ENCODE measurements at regions not wholly inside any gene's neighbourhood (a gene's known extent, or its start where the extent isn't known, plus 50 kb on each side); places are given as distances from the start of the nearest gene placed in this dataset.

GRCh38 chr9:12874395-12874794 is 99.6 kb downstream of the LURAP1L start:
- no peaks in the 10 kb centered on the region for H3K9me3 Mint-ChIP-seq

DNA sequence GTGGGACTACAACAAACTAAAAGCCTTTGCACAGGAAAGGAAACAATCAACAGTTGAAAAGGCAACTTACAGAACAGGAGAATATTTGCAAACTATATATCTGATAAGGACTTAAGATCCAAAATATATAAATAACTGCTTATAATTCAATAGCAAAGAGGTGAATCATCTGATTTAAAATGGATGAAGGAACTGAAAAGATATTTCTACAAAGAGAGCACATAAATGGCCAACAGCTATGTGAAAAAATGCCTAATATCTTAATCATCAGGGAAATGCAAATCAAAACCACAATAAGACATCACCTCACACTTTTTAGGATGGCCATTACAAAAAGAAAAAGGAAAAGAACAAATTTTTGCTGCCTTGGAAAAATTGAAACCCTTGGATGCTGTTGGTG is 100.4 kb downstream of the LURAP1L start:
- H3K4me1 Mint-ChIP-seq = no peaks in the 10 kb centered on the region
- no peaks in the 10 kb centered on the region for H3K36me3 Mint-ChIP-seq
- no peaks in the 10 kb centered on the region for H3K27me3 Mint-ChIP-seq

More at GRCh38 chr9:12874395-12874794, 99.6 kb downstream of the LURAP1L start:
- POLR2A ChIA-PET = no interaction called here
- ATAC-seq (ENCODE audit: low read depth) (no peak), DNase-seq (no peak)
- Mint-ChIP-seq H3K27ac (no peak overlapping the region), H3K4me3 (no peak overlapping the region), H3K4me1 (no peaks in the 10 kb centered on the region), H3K36me3 (no peaks in the 10 kb centered on the region), H3K27me3 (no peaks in the 10 kb centered on the region)

DNA sequence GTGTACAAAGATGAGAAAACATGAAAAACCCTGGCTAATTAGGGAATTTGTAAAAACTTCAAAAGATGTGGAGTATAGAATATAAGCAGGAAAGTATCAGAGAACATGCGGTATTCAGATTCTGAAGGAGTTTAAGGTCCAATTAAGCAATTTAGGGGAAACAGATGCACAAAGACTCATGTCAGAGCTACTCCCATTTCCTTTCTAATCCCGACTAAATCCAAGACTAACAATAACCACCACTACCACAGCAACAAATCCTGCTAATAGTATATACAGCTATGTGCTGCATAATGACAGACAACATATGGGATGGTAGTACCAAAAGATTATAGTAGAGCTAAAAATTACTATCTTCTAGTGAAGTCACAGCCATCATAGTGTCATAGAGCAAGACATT is 102.1 kb downstream of the LURAP1L start:
- H3K27ac Mint-ChIP-seq = no peak overlapping the region
- H3K4me1 Mint-ChIP-seq = no peaks in the 10 kb centered on the region
- ATAC-seq (ENCODE audit: low read depth) (no peak), DNase-seq (no peak)
- POLR2A ChIA-PET = no interaction called here
- H3K36me3 Mint-ChIP-seq = no peaks in the 10 kb centered on the region
- H3K9me3 Mint-ChIP-seq = no peaks in the 10 kb centered on the region
- H3K27me3 Mint-ChIP-seq = no peaks in the 10 kb centered on the region
- no peak overlapping the region for H3K4me3 Mint-ChIP-seq

More for the DNA sequence above, 100.4 kb downstream of the LURAP1L start:
- no peak for DNase-seq
- H3K27ac Mint-ChIP-seq = no peak overlapping the region
- H3K4me3 Mint-ChIP-seq = no peak overlapping the region
- POLR2A ChIA-PET = no interaction called here
- no peaks in the 10 kb centered on the region for H3K9me3 Mint-ChIP-seq
- no peak for ATAC-seq (ENCODE audit: low read depth)

DNA sequence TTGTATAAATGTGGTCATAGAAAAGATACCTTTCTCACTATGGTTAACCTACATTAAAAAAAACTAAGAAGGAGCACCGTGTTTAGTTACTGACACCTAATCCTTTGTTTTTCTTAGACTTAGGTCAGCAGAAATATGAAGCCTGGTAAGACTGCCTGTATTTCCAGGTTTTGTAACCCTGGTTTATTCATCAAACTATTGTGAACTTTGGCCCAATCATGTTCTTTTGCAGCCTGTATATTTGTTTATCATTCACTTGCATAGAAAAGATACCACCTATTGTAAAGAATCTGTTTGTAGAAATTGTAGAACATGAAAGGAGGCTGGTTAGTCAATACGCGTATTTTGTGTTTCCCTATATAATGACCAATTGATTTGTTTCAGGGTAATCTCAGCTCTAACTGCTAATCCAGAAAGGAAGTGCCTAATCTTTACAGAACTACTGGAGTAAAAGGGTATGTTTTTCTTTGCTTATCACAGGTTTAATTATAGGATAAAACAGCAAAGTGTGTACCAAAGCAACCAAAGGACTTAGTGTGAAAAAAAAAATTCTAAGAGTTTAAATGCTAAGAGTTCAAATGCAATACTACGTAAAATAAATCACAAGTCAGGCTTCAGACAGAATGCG is 103.6 kb downstream of the LURAP1L start:
- Mint-ChIP-seq H3K27me3 (no peaks in the 10 kb centered on the region), H3K4me1 (no peaks in the 10 kb centered on the region), H3K27ac (no peak overlapping the region), H3K4me3 (no peak overlapping the region), H3K36me3 (no peaks in the 10 kb centered on the region), H3K9me3 (no peaks in the 10 kb centered on the region)
- ATAC-seq (ENCODE audit: low read depth) = no peak
- DNase-seq = no peak
- POLR2A ChIA-PET = no interaction called here

DNA sequence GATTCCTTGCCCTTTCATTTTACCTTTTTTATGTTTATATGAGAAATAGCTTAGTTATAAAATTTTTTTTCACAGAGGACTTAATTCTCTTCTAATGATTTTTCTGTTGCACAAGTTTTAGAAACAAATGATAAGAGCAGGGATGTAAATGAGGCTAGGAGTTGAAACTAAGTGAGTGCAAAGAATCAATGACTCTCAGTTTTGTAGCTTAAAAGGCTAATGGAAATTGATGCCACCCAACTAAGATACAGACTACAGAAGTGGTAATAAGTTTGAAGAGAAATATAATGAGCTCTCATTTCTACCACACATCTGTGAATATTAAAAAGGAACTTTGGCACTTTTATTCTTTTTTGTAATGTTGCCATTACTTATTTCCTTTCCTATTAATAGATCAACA is 105.1 kb downstream of the LURAP1L start:
- POLR2A ChIA-PET = no interaction called here
- ATAC-seq (ENCODE audit: low read depth) = no peak
- DNase-seq = no peak
- no peaks in the 10 kb centered on the region for H3K27me3 Mint-ChIP-seq
- H3K27ac Mint-ChIP-seq = no peak overlapping the region
- H3K36me3 Mint-ChIP-seq = no peaks in the 10 kb centered on the region
- no peaks in the 10 kb centered on the region for H3K9me3 Mint-ChIP-seq
- no peaks in the 10 kb centered on the region for H3K4me1 Mint-ChIP-seq
- no peak overlapping the region for H3K4me3 Mint-ChIP-seq

DNA sequence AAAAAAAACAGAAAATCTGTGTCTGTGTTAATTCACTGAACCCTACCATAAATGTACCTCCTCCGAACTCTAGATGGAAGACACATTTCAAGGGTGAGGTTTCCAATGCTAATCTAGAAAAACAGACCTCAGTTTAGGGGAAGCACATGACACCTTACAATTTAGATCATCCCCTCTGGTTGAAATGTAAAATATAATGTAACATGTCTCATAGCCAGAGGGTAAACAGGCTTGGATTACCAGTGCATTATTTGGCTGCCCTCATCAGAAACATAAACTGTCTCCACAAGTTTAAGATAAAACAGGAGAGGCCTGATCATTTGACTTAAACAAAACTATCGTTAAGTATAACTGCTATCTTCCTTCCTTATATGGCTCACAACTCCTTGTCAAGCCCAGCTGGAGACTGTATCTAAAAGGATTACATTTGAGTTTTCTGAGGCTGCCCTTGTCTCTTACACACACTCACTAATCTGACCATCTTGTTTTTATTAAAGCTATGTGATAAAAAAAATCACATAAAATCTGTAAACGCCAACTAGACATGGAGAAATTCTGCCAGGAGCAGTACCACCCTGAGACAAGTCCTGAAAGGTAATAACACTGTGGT is 105.7 kb downstream of the LURAP1L start:
- no peak overlapping the region for H3K4me3 Mint-ChIP-seq
- DNase-seq (no peak), ATAC-seq (ENCODE audit: low read depth) (no peak)
- H3K27me3 Mint-ChIP-seq = no peaks in the 10 kb centered on the region
- POLR2A ChIA-PET = no interaction called here
- H3K4me1 Mint-ChIP-seq = no peaks in the 10 kb centered on the region
- no peaks in the 10 kb centered on the region for H3K9me3 Mint-ChIP-seq
- no peaks in the 10 kb centered on the region for H3K36me3 Mint-ChIP-seq
- H3K27ac Mint-ChIP-seq = no peak overlapping the region

- DNase-seq (no peak), ATAC-seq (ENCODE audit: low read depth) (no peak)
- Mint-ChIP-seq H3K4me1 (no peaks in the 10 kb centered on the region), H3K4me3 (no peak overlapping the region), H3K9me3 (peaks cover 3% of the 10 kb centered on the region), H3K27ac (no peak overlapping the region), H3K27me3 (no peaks in the 10 kb centered on the region), H3K36me3 (no peaks in the 10 kb centered on the region)
- POLR2A ChIA-PET = no interaction called here
Measured at GRCh38 chr9:12882430-12882829, 107.6 kb downstream of the LURAP1L start.

DNA sequence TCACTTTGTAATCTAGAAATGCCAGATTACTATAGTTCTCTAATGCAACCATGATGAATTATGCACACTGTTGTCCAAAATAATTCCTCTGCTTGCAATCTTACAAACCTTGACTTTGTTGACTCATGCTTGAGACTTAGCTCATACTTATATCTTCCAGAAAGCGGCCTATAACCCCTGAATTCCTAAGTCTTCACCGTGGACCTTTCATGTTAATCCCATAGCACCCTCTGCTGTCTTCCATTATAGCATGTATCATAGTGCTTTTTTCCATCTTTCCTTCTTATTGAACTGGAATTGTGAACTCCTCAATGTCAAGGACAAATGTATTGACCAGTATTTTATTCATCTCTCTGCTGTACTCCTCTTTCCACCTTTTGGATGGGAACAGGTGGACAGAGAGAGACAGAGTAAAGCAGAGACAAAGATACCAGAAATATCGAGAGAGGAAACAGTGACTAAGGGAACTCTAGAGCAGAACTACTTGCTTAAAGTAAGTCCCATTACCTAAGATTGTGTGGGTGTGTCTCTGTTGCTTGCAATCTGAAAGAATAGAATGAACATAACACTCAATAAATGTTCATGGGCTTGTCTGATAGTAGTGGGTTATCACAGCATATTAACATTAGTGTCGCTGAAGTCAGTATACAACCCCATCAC is 110.0 kb downstream of the LURAP1L start:
- H3K27me3 Mint-ChIP-seq = no peaks in the 10 kb centered on the region
- H3K4me1 Mint-ChIP-seq = no peaks in the 10 kb centered on the region
- no peak for ATAC-seq (ENCODE audit: low read depth)
- peaks cover 3% of the 10 kb centered on the region for H3K9me3 Mint-ChIP-seq
- H3K36me3 Mint-ChIP-seq = no peaks in the 10 kb centered on the region
- DNase-seq = no peak
- POLR2A ChIA-PET = no interaction called here
- no peak overlapping the region for H3K27ac Mint-ChIP-seq
- H3K4me3 Mint-ChIP-seq = no peak overlapping the region

- DNase-seq (no peak), ATAC-seq (ENCODE audit: low read depth) (no peak)
- Mint-ChIP-seq H3K27me3 (no peaks in the 10 kb centered on the region), H3K4me1 (no peaks in the 10 kb centered on the region), H3K9me3 (peaks cover 3% of the 10 kb centered on the region), H3K36me3 (no peaks in the 10 kb centered on the region), H3K4me3 (no peak overlapping the region), H3K27ac (no peak overlapping the region)
- POLR2A ChIA-PET = no interaction called here
Measured at GRCh38 chr9:12889402-12890106, 114.7 kb downstream of the LURAP1L start.

- H3K4me3 Mint-ChIP-seq = no peak overlapping the region
- DNase-seq = no peak
- H3K27me3 Mint-ChIP-seq = no peaks in the 10 kb centered on the region
- POLR2A ChIA-PET = no interaction called here
- no peaks in the 10 kb centered on the region for H3K9me3 Mint-ChIP-seq
- H3K4me1 Mint-ChIP-seq = no peaks in the 10 kb centered on the region
- no peak for ATAC-seq (ENCODE audit: low read depth)
- no peaks in the 10 kb centered on the region for H3K36me3 Mint-ChIP-seq
- H3K27ac Mint-ChIP-seq = no peak overlapping the region
Measured at GRCh38 chr9:12891588-12891987, 116.8 kb downstream of the LURAP1L start.

GRCh38 chr9:12903316-12903715 is 128.5 kb downstream of the LURAP1L start:
- no peak overlapping the region for H3K27ac Mint-ChIP-seq

DNA sequence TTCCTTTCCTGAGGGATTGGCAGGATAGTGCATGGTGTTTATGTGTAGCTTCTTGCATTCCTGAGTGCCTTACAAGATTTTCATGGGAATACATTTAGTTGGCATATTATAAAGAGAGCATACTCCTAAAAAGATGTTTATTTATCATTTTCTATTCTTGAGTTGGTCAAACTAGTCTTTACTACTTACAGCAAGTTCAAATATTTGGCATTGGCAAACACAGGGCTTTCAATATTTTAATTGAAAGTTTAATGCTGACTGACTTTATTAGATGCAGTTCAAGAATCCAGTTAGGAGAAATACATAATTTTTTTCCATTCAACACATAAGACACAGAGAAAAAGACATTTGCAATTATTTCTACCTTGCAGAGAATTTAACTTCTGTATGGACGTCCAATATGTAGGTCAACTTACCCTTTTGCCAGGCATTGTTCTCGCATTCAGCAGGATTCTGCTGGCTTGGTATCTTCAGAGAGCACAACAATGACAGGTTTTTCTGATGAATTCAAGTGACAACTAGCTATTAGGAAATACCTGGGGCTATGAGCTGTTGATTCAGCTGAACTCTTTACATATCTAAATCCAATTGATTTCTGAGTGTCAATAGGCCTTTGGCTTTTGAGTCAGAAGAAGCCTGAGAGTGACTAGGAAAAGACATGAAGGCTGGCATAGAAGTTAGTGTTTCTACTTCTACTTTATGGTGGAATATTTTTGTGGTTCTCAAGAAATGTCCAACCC is 129.6 kb downstream of the LURAP1L start:
- Mint-ChIP-seq H3K27ac (no peak overlapping the region), H3K9me3 (peaks cover 2% of the 10 kb centered on the region), H3K36me3 (no peaks in the 10 kb centered on the region), H3K4me1 (no peaks in the 10 kb centered on the region), H3K27me3 (no peaks in the 10 kb centered on the region), H3K4me3 (no peak overlapping the region)
- no peak for DNase-seq
- ATAC-seq (ENCODE audit: low read depth) = no peak
- POLR2A ChIA-PET = no interaction called here

More at GRCh38 chr9:12903316-12903715, 128.5 kb downstream of the LURAP1L start:
- DNase-seq (no peak), ATAC-seq (ENCODE audit: low read depth) (no peak)
- Mint-ChIP-seq H3K4me1 (no peaks in the 10 kb centered on the region), H3K4me3 (no peak overlapping the region), H3K9me3 (peaks cover 5% of the 10 kb centered on the region), H3K27me3 (no peaks in the 10 kb centered on the region), H3K36me3 (no peaks in the 10 kb centered on the region)
- POLR2A ChIA-PET = no interaction called here

GRCh38 chr9:12906646-12907045 is 131.8 kb downstream of the LURAP1L start:
- H3K36me3 Mint-ChIP-seq = no peaks in the 10 kb centered on the region
- no peak overlapping the region for H3K27ac Mint-ChIP-seq
- POLR2A ChIA-PET = no interaction called here

More at GRCh38 chr9:12906646-12907045, 131.8 kb downstream of the LURAP1L start:
- no peaks in the 10 kb centered on the region for H3K27me3 Mint-ChIP-seq
- ATAC-seq (ENCODE audit: low read depth) (no peak), DNase-seq (no peak)
- H3K9me3 Mint-ChIP-seq = peaks cover 1% of the 10 kb centered on the region
- H3K4me1 Mint-ChIP-seq = no peaks in the 10 kb centered on the region
- no peak overlapping the region for H3K4me3 Mint-ChIP-seq

All from activated naive CD8-positive, alpha-beta T cell treated with anti-CD3 and anti-CD28 coated beads, Interleukin-2, amount 10 ng/mL, durations not matched to agents 7 days and 5 days (primary cell).